Naive B cell (primary cell): ENCODE measurements at regions not wholly inside any gene's neighbourhood (a gene's known extent, or its start where the extent isn't known, plus 50 kb on each side); places are given as distances from the start of the nearest gene placed in this dataset.

ENCODE experiments used
- ATAC-seq, 2 donors: fragments of 150-1000 bp; cut with Tn5 transposase; 2 replicates each; pipeline ENCODE4 v1.10.0; 2021; ENCODE audit warnings: low read depth in 2 of 2, mild to moderate bottlenecking in 2 of 2, moderate library complexity in 2 of 2
- DNase-seq: peaks from one replicate; pipeline ENCODE4 v3.0.0; 2022
- H3K27ac Mint-ChIP-seq, 6 donors: one replicate each; pipeline ENCODE4 v1.8.0; 2020 to 2022; ENCODE audit warnings: mild to moderate bottlenecking in 6 of 6, mixed read lengths in 6 of 6, moderate library complexity in 5 of 6, inconsistent platforms in 2 of 6
- H3K27me3 Mint-ChIP-seq, 3 donors: one replicate each; pipeline ENCODE4 v1.8.0; 2021 to 2022; ENCODE audit warnings: mixed read lengths in 3 of 3, mild to moderate bottlenecking in 1 of 3
- H3K36me3 Mint-ChIP-seq, 2 donors: one replicate each; pipeline ENCODE4 v1.8.0; 2020 to 2022; ENCODE audit warnings: mixed read lengths in 2 of 2, inconsistent platforms in 1 of 2, mild to moderate bottlenecking in 1 of 2
- H3K4me1 Mint-ChIP-seq, 3 donors: one replicate each; pipeline ENCODE4 v1.8.0; 2020 to 2022; ENCODE audit warnings: mixed read lengths in 3 of 3, inconsistent platforms in 1 of 3, mild to moderate bottlenecking in 1 of 3, moderate library complexity in 1 of 3
- H3K4me3 Mint-ChIP-seq, 8 donors: one replicate each; pipeline ENCODE4 v1.8.0; 2020 to 2022; ENCODE audit warnings: mild to moderate bottlenecking in 8 of 8, mixed read lengths in 8 of 8, moderate library complexity in 8 of 8, inconsistent platforms in 2 of 8
- H3K9me3 Mint-ChIP-seq, 7 donors: one replicate each; pipeline ENCODE4 v1.8.0; 2020 to 2022; ENCODE audit warnings: mixed read lengths in 7 of 7, mild to moderate bottlenecking in 5 of 7, inconsistent platforms in 2 of 7, moderate library complexity in 1 of 7

DNA sequence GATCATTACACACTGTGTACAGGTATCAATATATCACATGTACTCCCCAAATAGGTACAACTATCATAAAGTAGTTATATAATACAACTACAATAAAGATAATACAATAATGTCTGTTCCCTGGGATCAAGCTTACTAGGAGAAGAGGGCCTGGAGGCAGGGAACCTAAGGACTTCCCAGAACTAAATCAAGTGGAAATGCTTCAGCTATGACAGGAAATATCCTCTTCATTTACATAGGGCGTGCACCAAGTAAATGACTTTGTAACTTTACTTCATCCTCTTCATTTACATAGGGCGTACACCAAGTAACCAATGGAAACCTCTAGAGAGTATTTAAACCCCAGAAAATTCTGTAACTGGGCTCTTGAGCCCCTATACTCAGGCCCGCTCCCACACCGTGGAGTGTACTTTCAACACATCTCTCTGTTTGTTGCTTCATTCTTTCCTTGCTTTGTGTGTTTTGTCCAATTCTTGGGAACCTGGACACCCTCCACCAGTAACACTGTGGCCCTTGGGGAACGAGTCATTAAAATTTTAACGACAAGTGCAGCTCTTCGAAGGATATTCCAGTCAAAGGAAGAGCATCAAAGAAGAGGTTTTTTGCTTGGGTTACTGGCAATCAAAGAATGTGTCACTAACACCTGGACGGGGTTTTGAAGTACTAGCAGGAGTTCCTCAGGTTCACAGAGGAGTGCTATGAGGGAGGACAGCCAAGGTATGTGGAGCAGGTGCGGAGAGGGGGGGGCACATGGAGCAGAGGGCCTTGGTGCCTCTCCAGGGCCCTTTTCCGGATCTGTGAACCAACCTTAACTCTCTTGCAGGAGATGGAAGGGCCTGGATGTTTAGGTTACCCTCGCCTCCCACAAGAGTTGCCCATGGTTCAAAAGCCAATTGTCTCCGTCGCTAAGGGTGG, 106.6 kb upstream of the DAP start:
- H3K27ac Mint-ChIP-seq, result peak overlapping the region in 1 of 6 donors; percentile 74
- peaks cover 16 to 26% (median 25%) of the 10 kb centered on the region in 3 donors for H3K27me3 Mint-ChIP-seq
- DNase-seq, result no peak
- no peak overlapping the region for H3K4me3 Mint-ChIP-seq
- peaks cover 0 to 4% (median 0%) of the 10 kb centered on the region in 7 donors for H3K9me3 Mint-ChIP-seq
- ATAC-seq, result no peak
- H3K36me3 Mint-ChIP-seq, result no peaks in the 10 kb centered on the region
- no peaks in the 10 kb centered on the region for H3K4me1 Mint-ChIP-seq

DNA sequence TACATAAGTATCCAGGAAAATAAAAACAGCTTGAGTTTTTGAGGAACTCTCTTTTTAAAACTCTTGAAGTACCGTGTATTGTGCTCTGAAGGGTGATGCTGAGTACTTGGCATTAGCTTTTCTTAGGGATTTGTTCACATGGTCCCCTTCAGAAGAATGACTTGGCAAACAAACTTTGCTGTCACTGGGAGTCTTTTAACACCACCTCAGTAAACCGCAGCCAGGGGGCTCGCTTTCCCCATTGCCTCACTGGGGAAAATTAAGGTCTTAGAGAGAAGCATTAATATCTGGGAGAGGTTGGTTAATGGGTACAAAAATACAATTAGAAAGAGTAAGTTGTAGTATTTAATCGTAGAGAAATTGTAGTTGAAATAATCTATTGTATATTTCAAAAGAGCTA, 105.9 kb upstream of the DAP start:
- peaks cover 16 to 29% (median 26%) of the 10 kb centered on the region in 3 donors for H3K27me3 Mint-ChIP-seq
- ATAC-seq, result no peak
- peaks cover 0 to 4% (median 0%) of the 10 kb centered on the region in 7 donors for H3K9me3 Mint-ChIP-seq
- no peak overlapping the region for H3K4me3 Mint-ChIP-seq
- no peak for DNase-seq
- H3K27ac Mint-ChIP-seq, result no peak overlapping the region
- H3K36me3 Mint-ChIP-seq, result no peaks in the 10 kb centered on the region
- no peaks in the 10 kb centered on the region for H3K4me1 Mint-ChIP-seq

DNA sequence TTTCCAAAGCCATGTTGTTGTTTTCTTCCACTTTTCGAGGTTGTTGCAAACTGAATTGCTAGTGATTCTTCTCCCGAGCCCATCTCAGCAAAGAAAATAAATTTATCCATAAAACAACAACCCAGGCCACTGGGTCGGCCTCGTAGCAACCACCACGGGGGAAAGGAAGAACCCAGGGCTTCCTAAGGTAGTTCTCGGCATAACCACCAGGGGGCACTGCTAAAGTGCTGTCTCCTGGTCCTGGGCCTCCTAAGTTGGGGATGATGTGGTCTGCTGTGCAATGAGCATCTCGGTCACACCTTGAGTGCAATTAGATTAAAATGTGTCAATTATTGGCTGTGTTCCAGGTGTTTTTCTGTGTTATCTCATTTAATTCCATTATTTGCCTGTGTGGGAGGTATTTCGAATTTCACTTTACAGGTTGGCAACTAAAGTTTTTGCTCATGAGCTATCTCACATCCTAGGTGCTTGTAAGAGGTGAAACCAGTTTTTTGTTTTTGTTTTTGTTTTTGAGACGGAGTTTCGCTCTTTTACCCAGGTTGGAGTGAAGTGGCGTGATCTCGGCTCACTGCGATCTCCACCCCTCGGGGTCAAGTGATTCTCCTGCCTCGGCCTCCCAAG, 102.8 kb upstream of the DAP start:
- Mint-ChIP-seq H3K4me1 (no peaks in the 10 kb centered on the region), H3K36me3 (no peaks in the 10 kb centered on the region), H3K27ac (peak overlapping the region in 1 of 6 donors; percentile 64), H3K27me3 (peaks cover 12 to 29% (median 14%) of the 10 kb centered on the region in 3 donors), H3K9me3 (peaks cover 0 to 3% (median 0%) of the 10 kb centered on the region in 7 donors), H3K4me3 (peak overlapping the region in 1 of 8 donors; percentile 42)
- ATAC-seq (peak in 1 of 2 donors; percentile 56), DNase-seq (peak; percentile 10)

DNA sequence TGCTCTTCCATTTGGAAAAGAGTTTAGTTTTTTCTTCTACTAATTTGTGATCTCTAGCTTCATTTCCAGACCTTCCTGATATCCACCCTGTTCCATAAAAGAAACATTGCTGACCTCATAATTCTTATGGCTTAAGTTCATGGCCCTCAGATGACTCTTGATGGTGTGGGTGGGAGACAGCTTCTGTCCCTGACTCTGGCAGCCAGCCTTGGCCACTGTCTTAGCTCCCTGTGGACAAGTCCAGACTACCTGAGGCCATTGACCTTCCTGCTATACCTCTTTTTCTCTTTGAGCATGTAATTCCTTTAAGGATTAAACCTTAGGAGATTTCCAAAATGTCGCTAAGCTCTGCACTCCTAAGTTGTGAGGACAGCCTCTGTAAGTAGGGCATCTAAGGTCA, 101.1 kb upstream of the DAP start:
- H3K4me3 Mint-ChIP-seq, result no peak overlapping the region

DNA sequence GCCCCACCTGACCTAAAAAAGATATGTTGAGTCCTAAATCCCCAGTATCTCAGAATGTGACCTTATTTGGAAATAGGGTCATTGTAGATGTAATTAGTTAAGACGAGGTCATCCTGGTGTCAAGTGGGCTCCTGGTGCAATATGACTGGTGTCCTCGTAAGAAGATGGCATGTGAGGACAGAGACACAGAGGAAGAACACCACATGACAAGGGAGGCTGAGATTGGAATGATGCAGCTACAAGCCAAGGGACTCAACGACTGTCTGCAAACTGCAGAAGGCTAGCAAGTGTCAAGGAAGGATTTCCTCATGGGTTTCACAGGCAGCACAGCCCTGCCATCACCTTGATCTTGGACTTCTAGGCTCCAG, 100.4 kb upstream of the DAP start:
- H3K27me3 Mint-ChIP-seq, result peaks cover 26 to 53% (median 34%) of the 10 kb centered on the region in 3 donors
- H3K4me3 Mint-ChIP-seq, result no peak overlapping the region
- peaks cover 0 to 3% (median 0%) of the 10 kb centered on the region in 7 donors for H3K9me3 Mint-ChIP-seq
- peaks cover 5 to 15% (median 11%) of the 10 kb centered on the region in 3 donors for H3K4me1 Mint-ChIP-seq
- no peak overlapping the region for H3K27ac Mint-ChIP-seq
- H3K36me3 Mint-ChIP-seq, result no peaks in the 10 kb centered on the region
- DNase-seq, result no peak
- no peak for ATAC-seq

More for the DNA sequence above, 101.1 kb upstream of the DAP start:
- peaks cover under 1 to 11% (median 7%) of the 10 kb centered on the region in 3 donors for H3K4me1 Mint-ChIP-seq
- ATAC-seq (no peak), DNase-seq (no peak)
- no peaks in the 10 kb centered on the region for H3K36me3 Mint-ChIP-seq
- H3K9me3 Mint-ChIP-seq, result peaks cover 0 to 3% (median 0%) of the 10 kb centered on the region in 7 donors
- peaks cover 23 to 47% (median 30%) of the 10 kb centered on the region in 3 donors for H3K27me3 Mint-ChIP-seq
- peak overlapping the region in 1 of 6 donors; percentile 36 for H3K27ac Mint-ChIP-seq

DNA sequence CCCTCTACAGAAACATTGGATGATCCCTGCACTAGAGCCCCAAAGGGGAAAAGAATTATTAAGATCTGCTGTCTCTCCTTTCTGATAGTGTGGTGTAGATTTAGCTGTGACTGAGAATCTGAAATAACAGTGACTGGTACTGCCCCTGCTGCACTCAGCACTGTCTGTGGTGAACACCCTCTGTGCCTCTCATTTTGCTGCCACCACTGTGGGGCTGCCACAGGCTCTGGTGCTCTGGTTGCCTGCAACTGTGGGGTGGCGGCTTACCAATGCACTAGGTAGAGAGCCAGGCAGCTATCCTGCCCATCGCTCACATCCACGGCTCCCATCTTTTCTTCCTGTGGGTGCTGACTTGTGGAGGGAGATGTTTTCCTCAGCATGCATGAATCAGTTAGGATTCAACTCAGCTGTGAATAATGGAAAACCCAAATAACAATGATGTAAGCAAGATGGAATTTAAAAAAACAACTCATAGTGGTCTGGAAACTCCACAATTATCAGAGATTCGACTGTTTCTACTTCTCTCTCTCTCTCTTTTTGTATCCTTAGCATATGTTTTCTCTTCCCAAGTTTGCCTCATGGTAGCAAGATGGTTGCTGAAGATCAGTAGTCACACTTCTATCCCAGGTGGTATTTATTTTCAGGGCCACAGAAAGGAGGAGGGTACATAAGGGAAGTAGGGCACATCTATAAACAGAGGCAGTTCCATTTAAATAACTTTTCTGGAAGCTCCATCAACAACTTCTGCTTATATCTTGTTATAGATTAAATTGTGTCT, 99.8 kb upstream of the DAP start:
- H3K4me1 Mint-ChIP-seq, result peaks cover 5 to 15% (median 11%) of the 10 kb centered on the region in 3 donors
- ATAC-seq, result no peak
- DNase-seq, result no peak
- H3K4me3 Mint-ChIP-seq, result no peak overlapping the region
- no peaks in the 10 kb centered on the region for H3K36me3 Mint-ChIP-seq
- H3K9me3 Mint-ChIP-seq, result peaks cover 0 to 3% (median 0%) of the 10 kb centered on the region in 7 donors
- no peak overlapping the region for H3K27ac Mint-ChIP-seq
- peaks cover 26 to 55% (median 34%) of the 10 kb centered on the region in 3 donors for H3K27me3 Mint-ChIP-seq

DNA sequence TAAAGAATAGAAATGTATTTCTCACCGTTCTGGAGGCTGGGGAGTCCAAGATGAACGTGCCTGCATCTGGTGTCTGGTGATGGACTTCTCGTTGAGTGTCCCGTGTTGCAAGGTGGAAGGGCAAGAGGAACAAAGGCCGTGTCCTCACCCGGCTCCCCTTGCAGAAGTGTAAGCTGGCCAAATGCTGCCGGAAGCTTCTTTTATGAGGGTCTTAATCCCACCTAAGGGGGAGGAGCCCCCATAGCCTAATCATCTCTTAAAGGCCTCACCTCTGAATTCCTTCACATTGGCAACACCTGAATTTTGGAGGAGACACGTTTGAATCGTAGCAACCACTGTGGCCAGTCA, 99.1 kb upstream of the DAP start:
- peak overlapping the region in 1 of 6 donors; percentile 76 for H3K27ac Mint-ChIP-seq
- no peak for ATAC-seq
- H3K36me3 Mint-ChIP-seq, result no peaks in the 10 kb centered on the region
- no peak for DNase-seq
- H3K9me3 Mint-ChIP-seq, result peaks cover 0 to 3% (median 0%) of the 10 kb centered on the region in 7 donors
- peaks cover 26 to 55% (median 33%) of the 10 kb centered on the region in 3 donors for H3K27me3 Mint-ChIP-seq
- peaks cover 5 to 15% (median 11%) of the 10 kb centered on the region in 3 donors for H3K4me1 Mint-ChIP-seq
- H3K4me3 Mint-ChIP-seq, result no peak overlapping the region

DNA sequence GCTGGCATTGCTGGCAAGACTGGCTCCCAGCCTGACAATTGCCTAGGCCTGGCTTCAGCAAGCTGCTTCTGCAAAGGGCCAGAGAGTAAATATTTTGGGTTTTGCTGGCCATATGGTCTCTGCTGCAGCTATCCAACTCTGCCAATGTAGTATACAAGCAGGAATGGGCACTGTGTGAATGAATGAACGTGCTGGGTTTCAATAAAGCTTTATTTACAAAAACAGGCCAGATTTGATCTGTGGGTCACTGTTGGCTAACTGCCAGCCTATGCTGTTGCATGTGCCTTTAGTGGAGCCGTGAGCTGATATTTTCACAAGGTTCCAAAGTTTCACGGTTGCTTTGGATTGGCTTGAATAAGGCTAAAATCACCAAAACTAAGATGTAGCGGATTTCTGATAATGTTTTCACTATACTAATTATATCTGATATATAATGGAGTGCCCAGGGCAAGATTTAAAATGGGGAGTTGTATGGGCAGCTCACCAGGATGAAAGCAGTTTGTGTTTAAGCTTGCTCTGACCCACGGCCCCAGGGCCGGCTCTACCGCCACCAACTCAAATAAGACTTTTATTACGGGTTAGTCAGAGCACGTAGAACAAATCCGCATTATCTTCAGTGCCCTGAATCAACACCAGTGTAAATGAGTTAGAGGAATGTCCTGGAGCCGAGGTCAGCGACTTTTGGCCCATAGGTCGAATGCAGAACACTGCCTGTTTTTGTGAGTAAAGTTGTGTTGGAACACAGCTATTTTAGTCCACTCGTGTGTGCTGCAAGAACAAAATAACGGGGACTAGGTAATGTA, 98.6 kb upstream of the DAP start:
- no peak for ATAC-seq
- Mint-ChIP-seq H3K9me3 (no peaks in the 10 kb centered on the region), H3K4me3 (no peak overlapping the region), H3K27me3 (peaks cover 29 to 55% (median 30%) of the 10 kb centered on the region in 3 donors), H3K27ac (peak overlapping the region in 1 of 6 donors; percentile 76), H3K36me3 (no peaks in the 10 kb centered on the region), H3K4me1 (peaks cover 5 to 15% (median 11%) of the 10 kb centered on the region in 3 donors)
- no peak for DNase-seq

DNA sequence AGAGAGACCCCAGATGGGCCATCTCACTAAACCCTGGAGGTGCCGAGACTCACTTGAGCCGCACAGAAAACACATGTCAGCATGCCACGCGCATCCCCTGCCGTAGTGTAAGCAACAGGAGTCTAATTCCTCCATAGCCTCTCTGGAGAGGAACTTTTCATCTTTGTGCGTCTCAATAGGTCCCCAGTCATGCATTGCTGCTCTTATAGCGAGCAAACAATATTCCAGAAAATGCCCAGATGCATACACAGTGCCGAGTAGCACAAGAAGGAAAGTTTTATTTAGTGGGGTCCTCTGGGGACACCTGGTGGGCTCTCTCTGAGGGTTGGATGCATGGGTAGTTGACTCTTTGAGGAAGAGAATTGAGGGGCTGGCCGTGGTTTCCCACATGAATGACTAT, 97.9 kb upstream of the DAP start:
- H3K27ac Mint-ChIP-seq, result no peak overlapping the region
- no peaks in the 10 kb centered on the region for H3K9me3 Mint-ChIP-seq
- H3K4me1 Mint-ChIP-seq, result peaks cover 5 to 15% (median 11%) of the 10 kb centered on the region in 3 donors
- H3K36me3 Mint-ChIP-seq, result no peaks in the 10 kb centered on the region
- H3K4me3 Mint-ChIP-seq, result no peak overlapping the region
- DNase-seq, result no peak
- H3K27me3 Mint-ChIP-seq, result peaks cover 29 to 55% (median 30%) of the 10 kb centered on the region in 3 donors
- ATAC-seq, result no peak

DNA sequence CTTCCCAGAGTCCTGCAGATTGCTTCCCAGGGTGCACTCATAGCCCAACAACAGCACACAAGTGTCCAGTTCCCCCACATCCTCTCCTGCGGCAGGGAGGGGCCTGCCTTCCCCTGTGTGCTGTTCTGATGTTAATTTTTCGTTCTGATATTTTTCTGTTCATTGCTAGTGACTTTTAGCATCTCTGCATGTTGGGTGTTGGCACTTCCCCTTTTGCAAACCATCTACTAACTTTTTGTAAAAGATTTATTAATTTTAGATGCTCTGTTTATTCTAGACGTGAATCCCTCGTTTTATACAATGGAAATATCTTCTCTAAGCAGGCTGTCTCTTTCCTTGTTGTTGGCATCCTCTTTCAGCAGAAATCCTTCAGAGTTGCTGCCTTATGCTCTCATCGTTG, 97.3 kb upstream of the DAP start:
- H3K9me3 Mint-ChIP-seq, result no peaks in the 10 kb centered on the region
- no peak overlapping the region for H3K27ac Mint-ChIP-seq
- no peaks in the 10 kb centered on the region for H3K36me3 Mint-ChIP-seq
- H3K4me3 Mint-ChIP-seq, result no peak overlapping the region
- H3K4me1 Mint-ChIP-seq, result peaks cover 5 to 15% (median 11%) of the 10 kb centered on the region in 3 donors
- H3K27me3 Mint-ChIP-seq, result peaks cover 23 to 55% (median 30%) of the 10 kb centered on the region in 3 donors
- ATAC-seq (no peak), DNase-seq (no peak)

DNA sequence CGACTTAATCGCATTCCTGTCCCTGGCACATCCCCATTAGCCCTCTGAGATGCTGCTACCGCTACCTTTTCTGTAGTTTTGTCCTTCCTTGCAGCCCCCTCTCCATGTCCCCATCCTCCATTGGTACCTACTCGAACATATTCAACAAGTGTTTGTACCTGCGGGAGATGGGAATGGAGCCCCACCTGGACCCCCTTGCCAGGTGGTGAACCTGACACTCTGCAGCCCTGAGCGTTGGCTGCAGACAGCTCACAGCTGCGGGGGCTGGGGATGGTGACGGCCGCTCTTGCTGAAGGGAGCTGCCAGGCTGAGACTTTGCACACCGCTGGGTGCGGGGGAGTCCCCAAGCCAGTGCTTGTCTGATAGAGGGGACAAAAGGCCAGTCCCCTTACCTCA, 96.3 kb upstream of the DAP start:
- no peak overlapping the region for H3K4me3 Mint-ChIP-seq
- H3K9me3 Mint-ChIP-seq, result no peaks in the 10 kb centered on the region
- H3K36me3 Mint-ChIP-seq, result no peaks in the 10 kb centered on the region
- ATAC-seq (no peak), DNase-seq (no peak)
- peaks cover 23 to 49% (median 30%) of the 10 kb centered on the region in 3 donors for H3K27me3 Mint-ChIP-seq
- H3K4me1 Mint-ChIP-seq, result peaks cover 5 to 15% (median 11%) of the 10 kb centered on the region in 3 donors
- no peak overlapping the region for H3K27ac Mint-ChIP-seq

DNA sequence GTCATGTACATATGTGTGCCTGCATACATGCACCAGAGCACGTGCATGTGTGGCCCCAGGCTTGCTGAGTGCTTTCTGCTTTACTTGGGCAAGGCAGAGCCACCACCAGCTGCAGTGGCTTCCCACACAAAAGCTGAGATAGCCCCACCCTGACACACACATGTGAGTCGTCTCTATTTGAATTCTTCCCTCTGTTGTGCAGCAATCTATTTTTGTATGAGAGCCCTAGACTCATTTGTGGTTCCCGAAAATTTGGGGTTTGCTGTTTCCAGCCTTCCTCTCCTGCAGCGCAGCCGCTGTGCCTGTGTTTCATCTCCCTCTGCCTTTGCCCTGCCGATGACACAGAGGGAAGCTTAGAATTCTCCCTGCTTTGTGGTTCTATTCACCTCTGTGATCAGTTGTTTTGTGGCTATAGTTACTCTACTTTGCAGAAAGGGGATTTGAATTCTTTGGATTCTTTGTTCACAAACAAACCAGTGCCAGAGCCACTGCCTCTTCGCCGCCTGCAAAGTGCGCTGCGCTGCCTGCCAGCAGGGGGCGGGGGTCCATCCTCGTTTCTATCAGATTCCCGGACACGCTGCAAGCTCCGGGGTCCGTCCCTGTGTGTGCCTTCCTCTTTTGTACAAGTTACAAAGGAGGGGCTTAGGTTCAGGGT, 95.8 kb upstream of the DAP start:
- Mint-ChIP-seq H3K36me3 (no peaks in the 10 kb centered on the region), H3K9me3 (no peaks in the 10 kb centered on the region), H3K27ac (no peak overlapping the region), H3K4me3 (no peak overlapping the region), H3K27me3 (peaks cover 23 to 44% (median 26%) of the 10 kb centered on the region in 3 donors), H3K4me1 (peaks cover 5 to 15% (median 11%) of the 10 kb centered on the region in 3 donors)
- ATAC-seq (no peak), DNase-seq (no peak)
